Activated CD4-positive, alpha-beta T cell treated with anti-CD3 and anti-CD28 coated beads, Interleukin-2, amount 50 U/mL, for 48 hours (primary cell): ENCODE measurements at regions not wholly inside any gene's neighbourhood (a gene's known extent, or its start where the extent isn't known, plus 50 kb on each side); places are given as distances from the start of the nearest gene placed in this dataset.

Source experiments
- DNase-seq, 2 experiments: peaks; one replicate each; pipeline ENCODE4 v3.0.0-alpha.2; 2020

DNA sequence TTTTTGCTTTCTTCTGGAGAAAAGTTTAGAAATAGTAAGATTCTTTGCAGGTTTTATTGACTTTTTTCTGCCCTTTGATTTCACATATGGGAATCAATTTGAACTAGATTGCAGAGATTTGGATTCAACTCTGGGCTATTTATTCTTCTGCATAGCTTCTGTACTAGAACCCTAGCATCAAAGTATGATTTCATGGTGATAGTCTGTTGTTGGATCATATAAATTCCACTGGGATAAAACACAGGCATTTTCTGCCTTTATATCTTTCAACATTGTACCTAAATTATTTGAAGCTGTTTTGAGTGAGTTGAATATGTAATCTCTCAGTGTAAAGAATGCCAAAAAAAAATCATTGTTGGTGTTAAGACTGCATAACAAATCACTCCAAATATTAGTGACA is 458.4 kb upstream of the MPDZ start:
- DNase-seq, result no peak

DNA sequence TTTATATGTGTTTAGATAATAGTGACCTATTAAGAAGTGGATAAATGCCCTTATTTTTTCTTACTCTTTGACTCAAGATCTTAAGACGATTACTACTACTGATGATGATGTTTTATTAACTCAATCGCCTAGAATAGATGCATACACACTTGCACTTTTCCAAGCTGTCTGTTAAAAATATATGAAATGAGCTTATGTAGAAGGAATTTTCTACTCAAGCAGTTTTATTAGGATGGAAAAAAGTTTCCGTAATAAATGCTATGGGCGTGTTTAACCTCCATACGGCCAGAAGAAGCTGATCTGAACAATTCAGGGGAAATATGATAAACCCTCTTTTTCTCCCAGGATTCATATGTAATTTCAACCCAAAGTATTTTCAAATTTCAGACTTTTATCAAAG is 455.7 kb upstream of the MPDZ start:
- no peak for DNase-seq

DNA sequence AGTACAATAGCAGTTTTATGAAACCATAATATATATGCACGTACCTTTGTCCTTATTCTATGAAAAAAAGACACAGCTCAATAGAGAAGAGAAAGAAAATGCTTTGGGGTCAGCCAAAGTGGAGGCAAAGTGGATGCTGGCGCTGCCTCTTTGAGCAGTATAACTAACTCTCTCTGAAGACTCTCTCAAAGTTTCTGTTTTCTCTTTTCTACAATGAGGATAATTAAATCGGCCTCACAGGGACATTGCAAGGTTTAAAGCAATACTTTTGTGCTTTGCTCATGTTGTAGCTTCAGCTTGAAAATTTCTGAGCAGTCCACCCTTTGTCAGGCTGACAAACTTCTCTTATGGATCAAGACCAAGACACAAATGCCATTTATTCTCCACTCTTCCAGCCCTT is 455.1 kb upstream of the MPDZ start:
- no peak for DNase-seq

DNA sequence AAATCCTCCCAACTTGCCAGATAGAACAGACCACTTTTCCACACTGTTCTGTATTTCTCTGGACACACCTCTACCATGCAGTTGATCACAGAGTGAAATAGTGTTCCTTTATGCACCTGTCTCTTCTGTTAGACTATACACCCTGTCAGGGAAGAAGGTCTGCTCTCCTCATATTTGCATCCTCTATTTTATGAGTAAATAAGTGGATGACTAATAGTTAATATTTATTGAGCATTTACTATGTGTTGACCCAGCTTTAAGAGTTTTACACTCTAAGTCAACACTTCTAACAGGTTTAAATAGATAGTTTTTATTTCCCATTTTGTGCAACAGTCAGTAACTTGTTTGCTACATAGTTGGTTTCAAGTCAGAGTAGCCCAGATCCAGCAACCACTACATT is 452.8 kb upstream of the MPDZ start:
- DNase-seq, result no peak

DNA sequence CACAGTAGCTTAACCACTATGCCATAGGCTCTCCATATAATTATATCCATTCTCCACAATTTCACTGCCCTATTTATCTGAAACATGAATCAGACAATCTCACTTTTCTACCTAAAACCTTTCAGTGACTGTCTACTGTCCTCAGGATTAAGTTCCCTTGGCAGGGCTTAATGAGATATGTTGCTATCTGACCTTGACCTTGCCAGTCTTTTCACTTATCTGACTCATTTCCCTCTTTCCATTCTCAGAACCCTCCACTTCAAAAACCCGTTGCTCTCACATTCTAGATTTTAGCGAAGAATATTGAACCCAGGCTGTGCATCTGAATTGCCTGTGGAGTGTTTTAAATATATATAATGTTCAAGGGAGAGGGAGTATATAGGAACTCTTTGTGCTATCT is 452.1 kb upstream of the MPDZ start:
- no peak for DNase-seq

DNA sequence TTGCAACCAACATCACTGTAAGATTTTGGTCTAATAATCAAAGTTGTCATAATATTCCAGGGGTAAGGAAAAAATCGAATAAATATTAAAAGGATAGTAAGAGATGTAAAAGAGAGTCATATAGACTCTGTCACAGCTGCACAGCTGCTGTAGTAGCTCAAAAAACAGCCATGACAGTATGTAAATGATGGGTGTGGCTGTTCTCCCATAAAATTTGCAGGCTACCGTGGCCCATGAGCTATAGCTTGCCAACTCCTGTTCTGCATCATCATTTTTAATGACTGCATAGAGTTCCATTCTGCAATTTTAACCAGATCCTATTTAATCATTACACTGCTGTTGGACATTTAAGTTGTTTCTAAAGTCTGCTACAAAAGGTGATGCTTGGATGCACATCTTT is 450.5 kb upstream of the MPDZ start:
- no peak for DNase-seq

DNA sequence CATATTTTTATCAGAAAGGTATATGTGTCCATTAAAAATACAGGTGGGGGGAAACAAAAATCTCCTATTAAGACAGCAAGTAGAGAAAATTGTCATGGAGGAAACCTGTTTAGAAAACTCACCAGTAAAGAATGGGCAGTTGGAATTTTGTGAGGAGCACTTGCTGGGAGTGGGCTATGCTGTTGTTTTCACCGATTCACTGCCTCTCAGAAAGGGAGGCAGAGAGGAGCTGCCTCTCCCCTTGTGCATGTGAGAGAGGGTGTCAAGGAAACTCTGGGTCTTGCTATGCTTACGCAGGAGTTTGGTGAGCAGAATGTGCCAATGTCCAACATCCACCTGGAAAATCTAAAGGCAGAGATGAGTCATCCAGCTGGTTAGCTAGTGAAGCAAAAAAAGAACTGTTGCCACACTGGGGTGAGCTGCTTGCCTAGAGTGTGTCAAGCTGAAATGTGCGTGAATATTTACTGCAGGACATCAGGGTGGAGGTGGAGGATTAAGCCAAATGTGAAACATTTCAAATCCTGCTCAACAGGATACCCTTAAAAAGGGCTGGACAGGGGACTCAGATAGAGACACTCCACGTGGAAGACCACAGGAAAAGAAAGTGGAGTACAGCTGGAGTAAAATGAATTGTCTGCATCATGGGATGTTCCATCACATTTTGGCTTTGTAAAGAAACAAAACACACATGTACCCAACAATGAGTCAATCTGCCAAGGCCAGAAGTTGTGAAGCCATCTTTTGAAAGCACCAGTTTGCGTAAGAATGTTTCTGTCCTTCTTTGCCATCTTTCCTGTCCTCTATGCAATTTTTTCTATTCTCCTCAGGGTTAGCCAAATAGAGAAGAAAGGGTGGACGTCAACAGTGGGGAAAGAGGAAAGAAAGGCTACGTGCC is 449.7 kb upstream of the MPDZ start:
- DNase-seq, result no peak

DNA sequence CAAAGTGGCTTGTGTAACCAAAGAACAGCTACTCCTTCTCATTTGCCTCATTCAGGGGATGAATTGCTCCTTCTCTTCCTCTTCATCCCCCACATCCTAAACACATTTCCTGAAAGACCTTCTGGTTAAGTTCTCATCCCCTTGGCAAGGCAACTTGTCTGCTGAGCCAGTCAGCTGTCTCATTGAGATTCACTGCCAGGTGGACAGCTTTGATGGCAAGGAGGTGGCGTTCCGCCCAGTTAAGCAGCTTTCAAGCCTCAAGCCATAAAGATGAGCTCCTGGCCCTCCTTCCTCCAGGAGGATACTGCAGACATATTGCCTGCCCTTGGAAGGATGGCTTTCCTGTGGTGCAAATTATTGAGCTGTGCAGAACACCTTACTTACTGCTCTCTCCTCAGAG is 448.6 kb upstream of the MPDZ start:
- no peak for DNase-seq

DNA sequence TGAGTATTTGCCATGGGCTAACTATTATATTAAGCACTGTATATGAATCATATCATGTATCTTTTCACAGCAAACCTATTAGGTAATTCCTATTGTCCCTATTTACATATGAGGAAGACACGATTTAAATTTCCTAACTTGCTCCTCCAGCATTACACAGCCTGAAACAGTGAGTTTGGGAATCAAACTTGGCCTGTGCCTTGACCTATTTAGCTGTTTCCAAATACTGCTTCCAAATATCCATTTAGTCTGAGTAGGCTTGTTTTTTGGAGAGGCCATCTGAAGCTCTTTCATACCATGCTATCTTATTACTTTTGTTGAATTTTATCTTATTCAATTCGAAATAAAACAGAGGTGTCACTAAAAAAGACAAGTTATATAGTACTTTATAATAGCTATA is 447.3 kb upstream of the MPDZ start:
- no peak for DNase-seq

DNA sequence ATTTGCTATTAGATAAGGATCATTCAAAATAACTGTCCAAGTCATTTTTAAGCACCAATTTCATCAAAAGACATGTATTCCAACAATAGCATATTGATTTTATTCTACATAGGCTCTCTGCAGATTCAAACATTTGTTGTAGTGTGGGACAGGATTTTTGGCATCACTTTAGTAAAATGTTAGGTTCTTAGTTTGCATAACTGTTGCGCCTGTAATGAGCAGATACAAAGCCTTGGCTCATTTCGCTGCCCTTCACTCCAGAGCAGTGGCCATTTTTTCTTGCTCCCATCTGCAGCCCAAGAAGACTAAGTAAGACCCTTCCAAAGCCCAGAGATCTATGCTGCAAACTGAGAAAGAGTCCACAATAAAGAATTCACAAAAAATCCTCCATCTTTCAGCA is 446.0 kb upstream of the MPDZ start:
- no peak for DNase-seq

DNA sequence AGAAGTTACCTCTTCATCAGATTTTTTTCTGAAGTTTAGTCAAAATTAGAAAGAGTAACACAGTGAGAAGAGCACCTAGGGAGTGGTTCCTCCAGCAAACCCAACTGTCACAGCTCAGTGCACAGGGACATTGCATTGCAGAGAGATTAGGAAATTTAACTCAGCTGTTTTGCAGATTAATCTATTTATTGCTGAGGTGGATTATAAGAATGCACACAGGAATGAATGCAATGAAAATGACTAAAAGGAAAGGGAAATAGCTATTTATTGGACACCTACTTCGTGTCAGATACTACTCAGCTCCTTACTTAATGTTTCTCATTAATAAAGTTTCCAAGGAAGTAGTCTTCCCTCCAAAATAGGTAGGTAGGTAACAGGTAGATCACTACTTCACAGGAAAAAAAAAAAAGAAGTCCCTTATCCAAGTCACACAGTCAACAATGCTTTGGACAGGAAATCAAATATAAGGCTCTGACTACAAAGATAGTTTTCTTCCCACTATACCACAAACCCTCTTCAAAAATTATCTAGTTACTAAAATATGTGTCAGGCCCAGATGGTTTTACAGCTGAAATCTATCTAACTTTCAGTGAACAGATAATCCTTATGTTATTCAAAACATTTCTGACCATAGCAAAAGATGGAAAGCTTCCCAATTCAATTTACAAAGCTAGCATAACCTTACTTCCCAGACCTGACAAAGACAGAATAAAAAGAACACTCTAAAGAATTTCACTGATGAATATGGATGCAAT is 442.2 kb upstream of the MPDZ start:
- no peak for DNase-seq

DNA sequence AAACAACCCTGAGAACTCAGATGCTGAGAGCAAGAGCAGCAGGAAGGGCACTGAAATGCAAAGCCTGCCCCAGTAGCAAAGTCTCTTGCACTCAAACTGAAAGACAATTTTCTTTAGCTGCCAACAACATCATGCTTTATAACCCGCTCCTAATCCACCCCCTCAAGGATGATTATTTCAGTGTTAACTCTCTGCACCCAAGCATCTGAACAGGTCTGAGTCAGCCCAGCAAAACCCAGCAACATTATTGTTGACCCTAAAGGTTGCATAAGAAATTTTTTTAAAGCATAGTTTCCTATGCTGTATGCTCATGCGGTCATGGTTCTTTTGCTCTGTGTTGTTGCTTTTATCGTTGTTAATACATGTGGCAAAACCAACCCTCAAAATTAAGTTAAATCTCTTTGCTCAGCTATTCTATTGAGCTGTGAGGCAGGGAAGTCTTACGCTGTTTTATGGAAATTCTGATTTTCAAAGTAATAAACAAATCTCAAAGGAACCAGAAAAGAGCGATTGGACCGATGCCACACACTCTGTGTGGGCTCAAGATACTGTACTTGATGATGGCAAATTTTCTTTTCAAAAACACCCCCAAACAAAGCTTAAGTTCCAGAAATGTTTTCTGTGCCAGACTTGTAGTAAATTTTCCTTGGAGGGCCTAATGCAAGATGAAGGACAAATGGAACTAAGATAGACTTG is 440.6 kb upstream of the MPDZ start:
- DNase-seq, result no peak

DNA sequence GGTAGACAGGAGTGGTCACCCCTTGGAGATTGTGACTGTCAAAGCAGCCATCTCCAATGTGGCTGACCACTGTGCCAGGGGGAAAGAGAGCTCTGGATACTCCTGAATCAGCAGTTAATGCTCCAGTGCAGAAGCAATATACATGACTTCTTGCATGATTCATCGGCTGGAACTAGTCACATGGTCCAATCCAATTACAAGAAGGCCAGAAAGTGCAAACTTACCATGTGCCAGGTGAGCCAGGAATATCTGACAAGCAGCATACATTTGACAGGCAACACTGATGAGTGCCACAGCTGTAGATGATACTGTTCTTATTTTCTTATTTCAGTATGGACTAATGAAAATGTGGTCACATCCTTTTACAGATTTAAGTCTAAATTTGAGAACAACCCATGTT is 440.0 kb upstream of the MPDZ start:
- DNase-seq, result no peak

DNA sequence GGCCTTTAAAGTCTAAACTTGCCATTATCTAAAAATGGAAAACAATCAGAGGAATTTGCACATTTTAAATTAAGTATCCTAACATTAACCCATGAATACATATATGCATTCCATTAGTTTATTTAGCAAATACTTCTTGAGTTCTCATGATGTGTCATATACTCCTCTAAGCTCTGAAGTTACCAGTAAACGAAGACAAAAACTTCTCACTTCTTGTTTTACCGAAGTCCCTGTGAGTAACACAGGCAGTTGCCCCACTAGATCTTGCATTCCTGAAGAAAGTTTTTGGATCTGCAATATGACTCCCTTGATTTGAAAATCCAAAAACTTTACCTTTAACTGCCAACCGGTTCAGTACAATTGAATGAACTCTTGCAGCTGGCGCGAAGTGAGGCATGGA is 439.0 kb upstream of the MPDZ start:
- DNase-seq, result no peak

DNA sequence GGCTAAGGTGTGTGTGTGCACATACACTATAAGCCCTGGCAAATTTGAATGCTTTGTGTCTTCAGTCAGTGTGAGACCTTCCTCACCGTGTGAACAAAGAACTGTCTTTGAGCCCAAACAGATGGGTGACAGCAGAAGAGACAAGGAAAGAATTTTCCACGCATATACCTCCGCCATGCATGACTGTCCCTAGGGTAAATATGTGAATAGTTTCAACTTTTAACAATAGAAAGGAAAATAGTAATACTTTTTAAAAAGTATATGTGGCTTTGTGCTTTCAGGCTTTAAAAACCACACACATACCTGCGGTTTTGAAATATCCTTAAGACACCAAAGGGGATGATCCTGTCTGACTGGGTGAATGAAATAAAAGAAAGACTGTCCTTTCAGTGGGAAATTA is 438.6 kb upstream of the MPDZ start:
- no peak for DNase-seq

DNA sequence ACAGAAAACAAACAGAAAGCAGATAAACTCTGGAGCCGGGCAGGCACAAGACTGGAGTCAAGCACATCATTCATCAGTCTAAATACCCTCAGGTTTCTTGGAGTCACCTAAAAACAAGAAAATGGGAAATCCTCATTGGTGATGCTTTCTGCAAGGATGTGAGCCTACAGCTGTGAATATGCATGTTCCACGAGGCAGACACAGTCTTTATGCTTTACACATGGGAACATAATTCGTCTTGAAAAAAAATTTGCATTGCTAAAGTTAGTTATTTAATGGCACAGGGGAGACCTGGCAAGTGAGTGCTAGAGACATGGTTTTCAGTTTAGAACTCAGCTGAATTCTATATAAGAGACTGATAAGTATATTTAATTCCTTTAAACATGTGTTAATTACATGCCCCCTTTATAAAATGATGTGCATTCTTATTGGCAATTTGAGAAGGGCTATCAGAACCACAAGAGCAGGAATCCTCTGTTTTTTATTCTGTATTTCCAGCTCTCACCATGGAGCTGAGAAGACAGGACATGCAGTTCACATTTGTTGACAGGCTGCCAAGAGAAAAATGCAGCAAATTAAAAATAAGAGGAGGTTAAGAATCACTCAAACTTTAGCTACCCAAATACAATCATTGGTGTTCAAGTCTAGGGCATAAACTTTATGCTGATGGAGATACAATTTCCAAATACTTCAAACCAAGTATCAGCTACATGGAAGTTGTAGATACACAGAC is 438.0 kb upstream of the MPDZ start:
- DNase-seq, result no peak

DNA sequence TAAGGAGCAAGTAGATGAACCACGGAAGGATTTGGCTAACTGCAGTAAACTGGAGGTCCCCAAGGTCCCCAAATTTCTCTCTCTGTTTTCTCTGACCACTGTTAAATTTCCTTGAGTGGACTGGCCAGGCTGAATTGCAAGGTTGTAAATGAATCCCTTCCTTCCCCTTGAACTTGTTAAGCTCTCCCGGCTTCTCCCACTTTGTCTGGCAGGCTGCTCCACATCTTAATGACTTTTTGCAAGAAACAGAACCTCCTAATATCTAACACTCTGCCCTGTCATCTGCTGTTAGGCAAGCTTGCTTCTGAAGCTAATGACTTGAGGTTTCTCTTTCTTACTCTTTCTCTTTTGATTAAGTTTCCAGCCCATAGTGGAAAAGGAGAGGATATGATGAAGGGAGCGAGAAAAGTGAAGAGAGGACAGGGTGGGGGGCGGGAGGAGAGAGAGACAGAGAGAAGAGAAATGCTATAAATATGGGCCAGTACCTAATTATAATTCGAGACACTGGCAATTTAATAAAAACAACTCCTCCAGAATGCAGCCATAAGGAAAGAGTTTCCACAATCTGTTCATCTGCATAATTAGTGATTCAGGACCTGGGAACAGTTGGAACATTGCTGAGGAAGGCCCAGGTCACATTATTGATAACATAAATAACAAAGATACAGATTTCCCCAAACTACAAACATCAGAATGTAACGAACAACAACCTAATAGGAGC is 437.3 kb upstream of the MPDZ start:
- no peak for DNase-seq

DNA sequence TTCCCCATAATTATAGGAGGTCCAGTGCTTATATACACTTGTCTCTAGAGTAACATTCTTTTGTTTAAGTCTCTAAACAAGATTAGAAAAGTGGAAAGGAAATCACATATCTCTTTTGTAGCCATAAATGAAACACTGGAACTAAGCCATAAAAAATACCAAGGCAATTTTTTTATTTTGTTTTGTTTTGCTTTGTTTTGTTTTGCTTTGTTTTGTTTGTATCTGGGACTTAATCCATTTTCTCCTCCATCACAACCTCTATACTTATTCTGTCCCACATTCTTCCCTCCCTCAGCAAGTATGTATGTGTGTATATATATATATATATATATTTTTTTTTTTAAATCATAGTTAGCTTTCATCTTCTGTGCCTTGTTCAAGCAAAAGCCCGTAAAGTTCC is 436.6 kb upstream of the MPDZ start:
- no peak for DNase-seq

DNA sequence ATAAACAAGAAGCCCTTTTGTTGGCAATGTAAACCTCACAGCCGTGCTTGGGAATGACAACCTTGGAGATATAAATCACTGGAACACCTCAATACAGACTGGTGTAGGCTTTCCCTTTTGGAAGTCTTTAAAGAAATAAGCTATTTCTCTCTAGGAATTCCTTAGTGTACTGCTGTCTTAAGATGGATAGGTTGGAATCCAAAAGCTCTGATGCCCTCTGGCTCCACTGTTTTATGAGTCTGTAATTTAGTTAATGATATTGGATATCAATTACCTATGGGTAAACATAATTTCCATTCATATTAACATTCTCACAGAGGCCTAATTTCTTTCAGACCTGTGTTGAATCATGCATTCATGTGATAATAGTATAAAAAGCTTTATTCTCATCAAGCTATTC is 435.9 kb upstream of the MPDZ start:
- DNase-seq, result no peak

DNA sequence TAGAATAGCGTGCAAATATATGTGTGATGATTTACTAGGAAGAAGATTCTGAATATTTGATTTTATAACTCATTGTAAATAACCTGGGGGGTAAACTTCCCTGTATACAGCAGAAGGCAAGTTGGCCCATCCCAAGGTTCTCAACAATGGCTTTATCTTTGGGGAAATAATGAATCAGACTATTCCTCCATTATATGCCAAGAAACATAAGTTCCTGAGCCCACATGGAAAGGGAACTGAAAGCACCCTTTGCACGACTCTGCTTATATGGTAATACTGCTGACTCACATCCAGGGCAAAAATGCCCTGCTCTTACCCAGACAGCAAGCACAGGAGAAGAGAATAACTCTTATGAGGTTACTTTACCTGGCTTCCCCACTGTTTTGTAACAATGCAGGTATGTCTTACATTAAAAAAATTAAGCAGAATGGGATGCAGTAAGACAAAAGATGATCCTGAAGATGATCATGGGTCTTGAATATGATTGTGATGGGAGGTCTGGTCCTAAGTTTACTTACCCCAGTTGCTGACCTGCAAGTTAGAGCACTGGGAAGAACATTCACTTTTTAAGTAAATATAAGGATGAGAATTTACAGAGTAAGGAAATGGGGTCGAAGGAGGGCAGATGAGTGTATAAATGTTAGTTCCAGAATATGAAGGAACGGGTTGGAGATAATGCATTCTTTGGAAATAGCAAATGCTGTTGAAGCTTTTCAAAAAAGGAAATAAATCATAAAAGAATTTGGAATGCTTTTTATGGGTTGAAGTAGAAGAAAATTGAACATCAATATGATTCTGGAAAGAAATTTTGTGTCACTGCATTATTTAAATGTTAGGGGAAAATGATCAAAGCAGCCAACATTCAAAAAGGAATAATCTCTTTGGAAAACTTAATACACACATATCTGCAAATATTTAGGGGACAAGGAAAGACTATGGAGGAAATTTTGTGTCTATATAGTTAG is 428.4 kb upstream of the MPDZ start:
- DNase-seq, result no peak

DNA sequence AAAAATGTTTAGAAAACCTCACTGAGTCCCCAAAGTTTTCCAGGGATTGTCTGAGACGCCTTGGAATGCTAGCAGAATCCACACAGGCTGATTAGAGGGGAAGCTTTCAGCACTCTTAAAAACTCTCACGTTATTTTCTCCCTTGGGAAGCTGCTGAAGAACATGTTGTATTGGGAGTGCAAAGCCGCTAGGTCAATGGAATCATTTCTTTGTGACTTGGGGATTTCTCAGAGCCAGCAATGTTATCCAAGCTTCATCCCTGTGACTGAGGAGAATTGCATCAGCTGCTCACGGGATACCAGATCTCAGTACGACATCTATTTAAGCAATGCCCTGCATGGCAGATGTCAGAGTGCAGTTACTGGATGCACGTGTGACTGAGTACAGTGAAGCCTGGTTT is 426.4 kb upstream of the MPDZ start:
- DNase-seq, result no peak
